ENCODE measurements at regions not wholly inside any gene's neighbourhood (a gene's known extent, or its start where the extent isn't known, plus 50 kb on each side); places are given as distances from the start of the nearest gene placed in this dataset.

DNA sequence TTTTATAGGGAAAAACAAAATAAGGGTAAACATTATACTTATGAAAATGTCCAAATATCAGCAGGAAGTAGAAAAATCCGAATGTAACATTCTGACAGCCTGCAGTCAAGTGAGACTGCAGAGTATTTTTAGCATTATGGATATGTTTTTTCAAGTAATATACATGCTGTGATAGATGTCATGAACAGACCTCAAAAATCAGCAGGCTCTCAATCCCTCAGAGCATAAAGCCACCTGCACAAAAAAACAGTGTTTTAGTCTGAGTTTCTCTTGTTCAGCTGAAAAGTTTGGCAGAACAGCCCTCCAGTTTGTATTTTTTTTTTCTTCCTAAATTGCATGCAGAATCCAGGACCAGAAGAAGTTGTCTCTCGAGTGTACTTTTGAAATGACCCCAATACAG, 219.1 kb upstream of the FMN2 start:
- DNase-seq = no peak

DNA sequence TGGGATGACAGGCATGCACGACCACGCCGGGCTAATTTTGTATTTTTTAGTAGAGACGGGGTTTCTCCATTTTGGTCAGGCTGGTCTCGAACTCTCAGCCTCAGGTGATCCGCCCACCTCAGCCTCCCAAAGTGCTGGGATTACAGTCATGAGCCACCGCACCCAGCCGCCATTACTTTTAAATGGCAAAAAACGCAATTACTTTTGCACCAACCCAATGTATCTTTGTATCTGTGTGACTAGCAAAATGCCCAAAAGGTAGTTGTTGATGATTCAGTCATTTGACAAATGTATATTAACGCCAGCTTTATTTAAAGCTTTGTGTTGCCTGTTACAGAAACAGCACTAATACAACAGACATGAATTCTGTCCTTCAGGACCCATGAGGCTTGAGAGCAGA, 216.9 kb upstream of the FMN2 start:
- no peak for DNase-seq

DNA sequence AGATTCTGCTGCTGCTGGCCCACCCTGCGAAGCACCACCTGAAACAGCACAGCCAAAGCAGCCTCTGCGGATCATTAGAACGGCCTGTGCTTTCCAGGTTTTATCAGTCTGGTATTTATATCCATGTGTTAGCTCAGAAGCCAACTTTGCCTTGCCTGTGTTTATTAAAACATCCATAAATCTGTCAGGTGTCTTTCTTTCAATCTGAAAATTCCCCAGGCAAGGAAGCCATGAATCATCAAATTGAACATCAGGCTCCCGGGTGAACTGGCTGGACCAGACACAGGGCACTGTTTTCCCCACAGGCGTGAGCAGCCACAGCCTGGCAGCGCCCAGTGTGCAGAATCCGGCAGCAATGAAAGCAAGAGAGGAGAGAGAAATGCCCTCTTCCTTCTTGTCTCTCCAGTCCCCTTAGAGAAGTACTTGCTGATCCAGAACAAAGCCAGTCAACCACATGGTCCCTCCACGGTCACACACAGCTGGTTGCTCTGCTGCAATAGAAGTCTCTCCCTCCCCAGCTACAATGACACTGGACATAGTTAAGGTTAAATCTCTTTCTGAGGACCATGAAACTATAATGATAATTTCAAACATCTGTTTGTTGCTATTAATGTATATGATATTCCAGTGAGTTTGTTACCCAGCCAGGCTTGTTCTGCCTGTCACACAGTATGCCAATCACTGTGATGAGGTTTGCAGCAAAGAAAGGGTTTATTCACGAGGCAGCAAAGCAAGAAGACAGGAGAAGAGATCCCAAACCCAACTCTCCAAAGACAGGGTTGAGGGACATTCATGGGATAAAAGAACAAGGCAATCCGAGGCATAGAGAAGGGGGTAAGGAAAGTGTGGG, 212.1 kb upstream of the FMN2 start:
- no peak for DNase-seq

DNA sequence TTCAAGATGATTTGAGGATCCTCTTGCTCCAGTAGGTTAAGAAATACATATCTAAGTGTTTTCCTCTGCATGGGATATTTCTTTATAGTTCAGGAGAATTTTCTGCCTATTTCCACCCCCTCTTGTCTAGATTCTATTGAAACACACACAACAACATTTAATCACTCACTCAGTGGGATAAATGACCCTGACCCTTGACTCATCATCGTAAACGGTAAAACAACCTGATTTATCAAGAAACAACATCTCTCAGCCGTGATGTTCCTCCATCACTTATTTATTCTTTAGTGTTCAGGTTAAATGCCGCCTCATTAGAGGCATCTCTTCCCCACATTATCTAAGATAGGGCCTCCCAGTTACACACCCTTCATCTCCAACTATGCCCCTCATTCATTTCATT, 208.7 kb upstream of the FMN2 start:
- DNase-seq = no peak

DNA sequence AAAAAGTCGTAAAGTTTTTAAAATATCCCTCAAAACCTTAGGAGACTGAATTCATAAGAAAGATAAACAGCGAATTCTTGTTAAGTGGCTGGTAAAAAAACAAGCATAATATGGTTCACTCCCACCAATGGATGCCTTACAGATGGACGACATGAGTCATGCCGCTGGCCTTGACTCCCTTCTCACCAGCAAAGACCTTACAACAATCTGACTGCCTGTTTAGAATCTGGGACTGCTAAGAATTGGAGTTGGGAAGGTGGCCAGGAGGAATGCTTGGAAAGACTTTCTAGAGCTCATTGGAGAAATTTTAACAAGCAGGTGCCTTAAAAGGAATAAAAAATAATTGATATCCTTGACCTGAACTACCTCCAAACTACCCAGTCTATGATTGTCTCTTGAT, 206.9 kb upstream of the FMN2 start:
- DNase-seq = peak in 5 of 58 donors; percentile 1 to 45 (median 18)

- no peak for DNase-seq
Observed at GRCh38 chr1:239886266-239886665, 205.4 kb upstream of the FMN2 start.

GRCh38 chr1:239888639-239889038, 203.0 kb upstream of the FMN2 start:
- DNase-seq = no peak

- DNase-seq = no peak
Observed at GRCh38 chr1:239891621-239892358, 199.9 kb upstream of the FMN2 start.

DNA sequence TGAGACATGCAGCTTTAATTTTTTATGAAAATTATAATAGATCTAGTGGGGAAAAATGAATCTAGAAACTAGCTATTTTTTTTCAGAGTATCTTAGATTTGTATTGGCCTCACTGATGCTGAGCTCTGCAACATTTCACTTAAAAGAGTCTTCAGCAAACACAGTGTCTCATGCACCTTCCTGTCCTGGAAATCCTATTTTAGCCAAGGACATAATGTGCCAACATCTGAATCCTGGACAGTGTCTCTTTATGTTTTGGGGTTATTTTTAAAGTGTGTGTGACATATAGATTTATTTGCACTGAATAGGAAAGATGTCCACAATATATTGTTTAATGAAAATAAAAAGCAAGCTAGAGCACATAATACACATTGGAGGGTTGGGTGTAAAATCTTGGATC, 199.1 kb upstream of the FMN2 start:
- no peak for DNase-seq

- DNase-seq = no peak
Observed at GRCh38 chr1:239893127-239893731, 198.5 kb upstream of the FMN2 start.

GRCh38 chr1:239896569-239896968, 195.1 kb upstream of the FMN2 start:
- DNase-seq = no peak

- DNase-seq = peak in 1 of 58 donors; percentile 10
Observed at GRCh38 chr1:239896980-239897379, 194.7 kb upstream of the FMN2 start.

DNA sequence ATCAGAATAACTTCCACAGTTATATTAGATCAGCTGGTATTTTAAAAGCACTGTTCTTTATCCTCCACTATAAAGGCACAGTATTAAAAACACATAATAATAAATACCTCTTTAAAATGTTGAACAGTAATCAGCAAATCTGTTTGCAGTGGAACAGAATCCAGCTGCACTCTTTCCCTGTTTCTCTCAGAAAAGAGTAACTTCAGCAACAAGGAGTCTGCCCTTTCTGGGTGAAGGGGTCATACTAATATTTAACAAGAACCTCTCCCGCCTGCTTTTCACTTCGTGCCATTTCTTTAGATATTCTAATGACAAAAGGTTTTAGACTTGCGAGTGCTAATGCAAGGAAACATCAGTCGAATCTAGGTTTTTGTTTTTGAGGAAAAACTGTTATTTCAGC, 194.2 kb upstream of the FMN2 start:
- DNase-seq = no peak

- DNase-seq = peak in 51 of 58 donors; percentile 18 to 88 (median 57)
Observed at GRCh38 chr1:239898062-239898730, 193.5 kb upstream of the FMN2 start.

DNA sequence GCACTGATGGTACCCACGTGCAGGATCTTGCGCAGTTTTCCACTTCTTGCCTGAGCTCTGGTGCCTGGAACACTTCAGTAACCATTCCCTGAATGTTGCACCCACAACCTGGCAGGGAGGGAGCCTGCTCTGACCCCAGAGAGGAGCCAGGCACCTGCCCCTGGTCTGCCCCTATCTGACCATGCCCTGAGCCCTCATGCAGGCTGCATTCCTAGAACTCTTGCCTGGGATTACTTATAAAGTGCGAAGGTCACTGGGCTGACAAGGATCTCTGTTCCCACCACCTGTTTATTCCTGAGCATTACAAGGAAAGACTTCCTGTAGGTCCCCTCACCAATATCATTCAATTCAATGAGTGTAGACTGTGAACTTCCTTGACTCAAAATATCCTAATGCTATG, 191.9 kb upstream of the FMN2 start:
- no peak for DNase-seq

DNA sequence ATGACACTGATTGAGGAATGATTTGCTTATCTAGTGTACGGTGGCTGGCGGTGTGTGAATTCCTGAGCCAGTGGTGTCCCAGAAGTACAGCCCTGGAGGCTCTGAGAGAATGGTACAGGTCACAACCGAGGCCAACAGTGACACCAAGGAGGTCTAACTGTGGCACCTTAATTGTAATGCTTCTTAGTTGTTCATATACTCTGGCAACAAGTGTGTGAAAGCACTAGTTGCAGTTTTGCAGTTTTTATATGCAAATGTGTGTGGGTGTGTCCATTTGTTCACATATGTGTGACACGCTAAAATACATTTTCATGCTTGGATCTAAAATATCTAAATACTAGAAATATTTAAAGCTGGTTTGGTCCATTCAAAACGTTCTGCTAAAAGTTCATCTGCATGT, 185.3 kb upstream of the FMN2 start:
- DNase-seq = no peak

- peak in 16 of 58 donors; percentile 5 to 61 (median 18) for DNase-seq
Observed at GRCh38 chr1:239909898-239910297, 181.8 kb upstream of the FMN2 start.

- DNase-seq = peak in 10 of 58 donors; percentile 2 to 60 (median 22)
Observed at GRCh38 chr1:239912471-239912870, 179.2 kb upstream of the FMN2 start.

DNA sequence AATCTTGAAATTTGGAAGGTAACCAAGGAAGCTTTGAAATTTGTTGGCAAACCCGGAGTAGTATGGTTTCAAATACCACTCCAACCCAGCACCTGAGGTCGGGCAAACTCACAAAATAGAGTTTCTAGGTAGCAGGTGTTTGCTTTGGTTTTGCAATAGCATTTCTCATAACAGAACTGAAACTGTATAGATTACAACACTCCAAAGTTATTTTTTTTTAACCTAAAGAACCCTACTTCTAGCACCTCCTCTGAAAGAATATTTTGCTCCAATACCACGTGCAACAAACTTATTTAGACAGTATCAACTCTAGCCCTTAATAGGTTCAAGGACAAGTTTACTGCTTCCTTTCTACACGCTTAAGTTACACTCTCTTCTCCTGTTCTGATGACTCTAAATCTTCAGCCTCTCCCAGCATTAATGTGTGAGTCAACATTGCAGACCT, 178.5 kb upstream of the FMN2 start:
- DNase-seq = no peak

DNA sequence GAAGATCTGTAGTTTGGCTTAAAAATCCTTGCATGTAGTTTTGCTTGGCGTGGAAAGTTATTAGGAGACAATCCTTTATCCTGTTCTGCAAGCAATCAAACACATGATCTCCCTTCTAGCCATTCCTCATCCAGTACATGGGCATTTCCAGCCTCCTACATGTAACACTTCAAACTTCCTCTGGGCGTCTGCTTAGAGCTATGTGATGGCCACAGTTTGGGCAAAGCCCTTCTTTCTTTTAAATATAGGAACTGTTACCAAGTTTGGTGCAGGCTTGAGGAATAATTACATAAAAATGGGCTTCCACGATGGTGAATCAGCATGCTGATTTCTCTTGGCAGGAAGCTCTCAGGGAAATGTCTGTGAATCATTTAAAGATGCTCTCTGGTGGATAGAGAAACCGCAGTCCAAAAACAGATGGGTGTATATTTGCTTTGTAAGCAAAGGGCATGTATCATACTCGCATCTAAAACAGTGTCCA, 176.9 kb upstream of the FMN2 start:
- peak in 7 of 58 donors; percentile 5 to 70 (median 39) for DNase-seq

DNA sequence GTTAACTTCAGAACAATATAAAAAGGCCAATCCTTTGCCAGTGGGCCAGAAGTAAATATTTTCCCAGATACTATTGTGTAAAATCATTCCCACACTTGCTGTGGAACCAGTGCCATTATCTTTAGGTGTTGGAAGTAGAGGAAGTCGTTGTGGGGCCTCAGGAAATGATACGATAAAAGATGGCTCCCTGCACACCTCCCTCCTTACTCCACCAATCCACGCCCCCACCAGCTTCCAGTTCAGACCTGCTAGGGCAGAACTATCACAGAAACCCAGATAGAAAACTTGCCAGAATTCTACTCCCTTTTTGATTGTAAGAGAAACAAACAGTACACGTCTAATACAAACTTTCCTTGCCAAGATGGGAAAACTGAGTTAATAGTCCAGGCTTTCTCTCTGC, 173.0 kb upstream of the FMN2 start:
- DNase-seq = no peak

All from anterior cingulate cortex (tissue), 58 donors.